ENCODE measurements at regions not wholly inside any gene's neighbourhood (a gene's known extent, or its start where the extent isn't known, plus 50 kb on each side); places are given as distances from the start of the nearest gene placed in this dataset.

DNA sequence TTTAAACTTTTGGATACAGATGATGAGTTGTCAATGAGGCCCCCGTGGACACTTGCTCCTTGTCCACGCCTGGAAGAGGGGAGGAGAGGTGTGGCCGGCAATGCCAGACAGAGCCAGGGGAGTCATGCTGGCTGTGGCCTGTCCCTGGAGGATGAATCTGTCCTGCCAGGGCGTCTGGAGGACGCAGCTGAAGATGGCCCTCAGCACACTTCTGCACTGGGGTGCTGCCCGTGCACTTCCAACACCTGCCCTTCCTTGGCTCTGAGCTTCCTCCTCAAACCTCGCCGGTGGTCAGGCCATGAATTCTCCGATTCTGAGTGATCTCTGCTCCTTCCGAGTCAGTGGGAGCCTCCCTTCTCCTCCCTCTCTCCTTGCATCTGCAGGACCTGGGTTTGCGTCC lies 56.4 kb downstream of the KCNF1 start:
- TF ChIP-seq HOXB5 (CRISPR knock-in tag; IDR thresholded peaks at IDR 0.05) (no peak), TFCP2L1 (CRISPR knock-in tag; IDR thresholded peaks at IDR 0.05) (no peak), NPAS2 (CRISPR knock-in tag; IDR thresholded peaks at IDR 0.05; ENCODE audit: borderline replicate concordance) (no peak), ZFP36 (IDR thresholded peaks at IDR 0.05; ENCODE audit: borderline replicate concordance, partially characterized antibody) (no peak), KDM1A (IDR thresholded peaks at IDR 0.05; ENCODE audit: low read depth) (no peak), NFE2L2 (conservative IDR thresholded peaks at IDR 0.05; ENCODE audit: low read length) (no peak), RNF2 (IDR thresholded peaks at IDR 0.05; ENCODE audit: borderline replicate concordance, low read depth) (no peak)
- TF ChIP-seq, protein P1, sequence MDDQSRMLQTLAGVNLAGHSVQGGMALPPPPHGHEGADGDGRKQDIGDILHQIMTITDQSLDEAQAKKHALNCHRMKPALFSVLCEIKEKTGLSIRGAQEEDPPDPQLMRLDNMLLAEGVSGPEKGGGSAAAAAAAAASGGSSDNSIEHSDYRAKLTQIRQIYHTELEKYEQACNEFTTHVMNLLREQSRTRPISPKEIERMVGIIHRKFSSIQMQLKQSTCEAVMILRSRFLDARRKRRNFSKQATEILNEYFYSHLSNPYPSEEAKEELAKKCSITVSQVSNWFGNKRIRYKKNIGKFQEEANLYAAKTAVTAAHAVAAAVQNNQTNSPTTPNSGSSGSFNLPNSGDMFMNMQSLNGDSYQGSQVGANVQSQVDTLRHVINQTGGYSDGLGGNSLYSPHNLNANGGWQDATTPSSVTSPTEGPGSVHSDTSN (IDR thresholded peaks at IDR 0.05) = no peak
- FAIRE-seq = no peak

DNA sequence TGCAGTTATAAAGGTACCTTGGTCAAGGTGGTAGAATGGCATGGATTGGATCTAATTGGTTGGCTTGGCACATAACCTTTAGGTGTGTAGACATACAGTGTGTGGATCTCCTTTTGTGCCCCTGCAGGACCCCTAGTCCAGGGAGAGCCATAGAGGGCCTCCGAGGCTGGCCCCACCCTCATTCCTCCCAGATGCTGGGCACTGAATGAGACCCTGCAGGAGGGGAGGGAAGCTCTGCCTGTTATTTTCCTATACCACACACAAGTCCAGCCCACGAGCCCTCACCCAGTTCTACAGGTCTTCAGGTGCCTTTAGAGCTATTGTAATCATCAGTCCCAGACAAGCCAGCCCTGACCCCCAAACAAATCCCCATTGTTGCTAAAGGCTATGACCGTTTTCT lies 58.9 kb downstream of the KCNF1 start:
- DNase-seq (ENCODE audit: low read depth in 1 of 2, low spot score in 1 of 2) (no peak), ATAC-seq (no peak), FAIRE-seq (no peak)
- no peak overlapping the region for H3K4me3 ChIP-seq
- no peak overlapping the region for H3K27ac ChIP-seq
- no peaks in the 10 kb centered on the region for H3K9me3 ChIP-seq
- TF ChIP-seq CEBPB (IDR thresholded peaks at IDR 0.05) (no peak), TFCP2L1 (CRISPR knock-in tag; IDR thresholded peaks at IDR 0.05) (no peak), POLR2AphosphoS2 (conservative IDR thresholded peaks at IDR 0.05; ENCODE audit: low read length) (no peak)
- TF ChIP-seq, protein P2, sequence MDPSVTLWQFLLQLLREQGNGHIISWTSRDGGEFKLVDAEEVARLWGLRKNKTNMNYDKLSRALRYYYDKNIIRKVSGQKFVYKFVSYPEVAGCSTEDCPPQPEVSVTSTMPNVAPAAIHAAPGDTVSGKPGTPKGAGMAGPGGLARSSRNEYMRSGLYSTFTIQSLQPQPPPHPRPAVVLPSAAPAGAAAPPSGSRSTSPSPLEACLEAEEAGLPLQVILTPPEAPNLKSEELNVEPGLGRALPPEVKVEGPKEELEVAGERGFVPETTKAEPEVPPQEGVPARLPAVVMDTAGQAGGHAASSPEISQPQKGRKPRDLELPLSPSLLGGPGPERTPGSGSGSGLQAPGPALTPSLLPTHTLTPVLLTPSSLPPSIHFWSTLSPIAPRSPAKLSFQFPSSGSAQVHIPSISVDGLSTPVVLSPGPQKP (IDR thresholded peaks at IDR 0.05; ENCODE audit: low read depth, low read length) = no peak
- H3K4me2 ChIP-seq = no peak overlapping the region
- no peaks in the 10 kb centered on the region for H3K4me1 ChIP-seq
- ChIA-PET CTCF (no interaction called here), POLR2A (no interaction called here)
- 10% methylated on average over 3 of the region's 3 CpGs for WGBS (ENCODE audit: missing lambda C conversion rate)

More for the DNA sequence above, 56.4 kb downstream of the KCNF1 start:
- ChIA-PET POLR2A (no interaction called here), CTCF (interaction anchor here (0.6 to 1.4 kb wide), 3 partner anchors 9 to 633 kb away, joined by 3 to 4 read pairs (median 4); no protein-coding TSS in a partner anchor)
- H3K4me1 ChIP-seq = no peaks in the 10 kb centered on the region
- no peak overlapping the region for H3K4me3 ChIP-seq
- WGBS (ENCODE audit: missing lambda C conversion rate) = 82% methylated on average over 9 of the region's 11 CpGs
- DNase-seq (ENCODE audit: low read depth in 1 of 2, low spot score in 1 of 2) = no peak
- H3K9me3 ChIP-seq = no peaks in the 10 kb centered on the region
- no peak overlapping the region for H3K4me2 ChIP-seq
- no peak for ATAC-seq
- no peak overlapping the region for H3K27ac ChIP-seq

GRCh38 chr2:10971161-10971887 lies 59.6 kb downstream of the KCNF1 start:
- FAIRE-seq (no peak), DNase-seq (ENCODE audit: low read depth in 1 of 2, low spot score in 1 of 2) (no peak), ATAC-seq (no peak)
- ChIA-PET CTCF (interaction anchor here (2.2 kb wide), 1 partner anchor 139 kb away, joined by 10 read pairs; no protein-coding TSS in a partner anchor), POLR2A (no interaction called here)
- H3K4me3 ChIP-seq = no peak overlapping the region
- H3K27ac ChIP-seq = no peak overlapping the region
- no peak overlapping the region for H3K4me2 ChIP-seq
- no peak for TF ChIP-seq SREBF2 (IDR thresholded peaks at IDR 0.05)
- no peak for TF ChIP-seq ESRRA (IDR thresholded peaks at IDR 0.05; ENCODE audit: borderline replicate concordance, low read length)
- TF ChIP-seq, protein P3, sequence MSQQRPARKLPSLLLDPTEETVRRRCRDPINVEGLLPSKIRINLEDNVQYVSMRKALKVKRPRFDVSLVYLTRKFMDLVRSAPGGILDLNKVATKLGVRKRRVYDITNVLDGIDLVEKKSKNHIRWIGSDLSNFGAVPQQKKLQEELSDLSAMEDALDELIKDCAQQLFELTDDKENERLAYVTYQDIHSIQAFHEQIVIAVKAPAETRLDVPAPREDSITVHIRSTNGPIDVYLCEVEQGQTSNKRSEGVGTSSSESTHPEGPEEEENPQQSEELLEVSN (IDR thresholded peaks at IDR 0.05; ENCODE audit: borderline replicate concordance, low read depth) = no peak
- TF ChIP-seq BHLHE40 (IDR thresholded peaks at IDR 0.05; ENCODE audit: low read depth, low read length) = no peak
- TF ChIP-seq BCL3 (IDR thresholded peaks at IDR 0.05) = no peak
- no peak for TF ChIP-seq HEYL (CRISPR knock-in tag; IDR thresholded peaks at IDR 0.05)
- TF ChIP-seq TFCP2L1 (CRISPR knock-in tag; IDR thresholded peaks at IDR 0.05) = no peak
- TF ChIP-seq, protein P1 (IDR thresholded peaks at IDR 0.05) = no peak
- TF ChIP-seq EHMT2 (IDR thresholded peaks at IDR 0.05; ENCODE audit: low read depth) = no peak
- no peak for TF ChIP-seq HOXB5 (CRISPR knock-in tag; IDR thresholded peaks at IDR 0.05)
- TF ChIP-seq, protein P4, sequence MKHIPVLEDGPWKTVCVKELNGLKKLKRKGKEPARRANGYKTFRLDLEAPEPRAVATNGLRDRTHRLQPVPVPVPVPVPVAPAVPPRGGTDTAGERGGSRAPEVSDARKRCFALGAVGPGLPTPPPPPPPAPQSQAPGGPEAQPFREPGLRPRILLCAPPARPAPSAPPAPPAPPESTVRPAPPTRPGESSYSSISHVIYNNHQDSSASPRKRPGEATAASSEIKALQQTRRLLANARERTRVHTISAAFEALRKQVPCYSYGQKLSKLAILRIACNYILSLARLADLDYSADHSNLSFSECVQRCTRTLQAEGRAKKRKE (CRISPR knock-in tag; IDR thresholded peaks at IDR 0.05; ENCODE audit: low read depth) = no peak
- no peak for TF ChIP-seq ZNF302 (CRISPR knock-in tag; IDR thresholded peaks at IDR 0.05)
- TF ChIP-seq PHF8 (IDR thresholded peaks at IDR 0.05; ENCODE audit: borderline replicate concordance, low read depth) = no peak
- no peak for TF ChIP-seq RNF2 (IDR thresholded peaks at IDR 0.05; ENCODE audit: borderline replicate concordance, low read depth)
- TF ChIP-seq FOXS1 (CRISPR knock-in tag; IDR thresholded peaks at IDR 0.05) = no peak
- no peak for TF ChIP-seq ZSCAN20 (CRISPR knock-in tag; IDR thresholded peaks at IDR 0.05)
- TF ChIP-seq CHD2 (IDR thresholded peaks at IDR 0.05; ENCODE audit: low read length, partially characterized antibody) = no peak
- no peak for TF ChIP-seq JUNB (IDR thresholded peaks at IDR 0.05)
- no peak for TF ChIP-seq MAZ (IDR thresholded peaks at IDR 0.05; ENCODE audit: borderline replicate concordance, low read depth, low read length)
- TF ChIP-seq HOXB13 (CRISPR knock-in tag; IDR thresholded peaks at IDR 0.05; ENCODE audit: low read depth) = no peak
- no peaks in the 10 kb centered on the region for H3K4me1 ChIP-seq
- no peaks in the 10 kb centered on the region for H3K9me3 ChIP-seq
- 74% methylated on average over 15 of the region's 15 CpGs for WGBS (ENCODE audit: missing lambda C conversion rate)

All from A549 (cell line).